Amygdala (tissue), 56 donors: ENCODE measurements at regions not wholly inside any gene's neighbourhood (a gene's known extent, or its start where the extent isn't known, plus 50 kb on each side); places are given as distances from the start of the nearest gene placed in this dataset.

Experiments
- DNase-seq, 56 donors: peaks; one replicate each; lab custom pipeline; 2025; lab: John Stamatoyannopoulos, UW

DNA sequence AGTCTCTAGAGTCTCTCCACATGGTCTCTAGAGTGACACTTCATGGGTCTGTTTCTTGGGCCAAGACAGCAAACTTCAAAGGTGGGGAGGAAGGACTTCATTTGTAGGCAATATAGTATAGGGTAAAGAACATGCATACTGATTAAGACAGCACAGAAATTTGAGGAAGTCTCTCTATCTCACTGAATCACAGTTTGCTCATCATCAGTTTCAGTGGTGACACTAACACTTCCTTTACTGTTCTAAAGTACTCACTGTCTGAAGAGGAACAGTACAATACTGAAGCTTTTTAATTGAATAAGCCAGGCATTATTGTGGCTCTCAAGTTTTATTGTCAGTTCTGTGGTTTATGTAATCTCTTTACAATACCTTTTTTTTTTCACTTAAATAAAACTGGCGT lies 656.4 kb upstream of the CDH8 start:
- DNase-seq, result no peak

DNA sequence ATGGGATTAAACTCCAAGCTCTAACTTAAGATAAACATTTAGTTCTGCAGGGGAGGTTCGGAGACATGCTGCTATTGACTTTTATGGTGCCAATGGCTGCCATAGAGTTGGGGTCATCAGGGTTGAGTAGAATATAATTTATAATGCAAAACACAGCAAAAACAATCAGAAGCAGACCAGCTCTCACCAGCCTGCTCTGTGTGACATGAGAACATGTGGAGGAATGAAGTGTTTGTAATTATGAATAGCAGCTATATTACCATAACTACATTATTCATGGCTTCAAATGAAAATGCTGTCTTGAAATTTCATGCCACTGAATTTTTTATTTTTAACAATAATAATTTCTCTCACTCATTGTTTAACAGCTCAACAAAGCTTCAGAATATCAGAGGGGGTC lies 645.6 kb upstream of the CDH8 start:
- DNase-seq, result no peak

DNA sequence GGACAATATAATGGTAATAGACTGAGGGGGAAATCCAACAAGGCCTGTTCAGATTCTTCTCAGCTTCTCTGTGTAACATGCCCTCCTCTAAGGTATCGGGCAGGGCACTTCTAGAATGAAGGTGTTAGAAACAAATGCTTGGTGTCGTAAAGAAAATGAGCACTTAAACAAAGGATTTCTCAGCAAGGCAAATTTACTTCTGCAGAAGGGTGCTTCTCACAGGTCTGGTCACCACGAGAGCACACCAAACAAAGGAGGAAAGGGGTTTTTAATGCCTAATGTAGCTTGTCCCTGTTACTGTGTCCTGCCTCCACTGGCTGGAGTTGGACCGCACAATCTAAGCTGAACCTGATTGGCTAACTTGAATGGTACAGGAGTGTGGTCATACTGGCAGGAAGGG lies 642.6 kb upstream of the CDH8 start:
- DNase-seq, result no peak

DNA sequence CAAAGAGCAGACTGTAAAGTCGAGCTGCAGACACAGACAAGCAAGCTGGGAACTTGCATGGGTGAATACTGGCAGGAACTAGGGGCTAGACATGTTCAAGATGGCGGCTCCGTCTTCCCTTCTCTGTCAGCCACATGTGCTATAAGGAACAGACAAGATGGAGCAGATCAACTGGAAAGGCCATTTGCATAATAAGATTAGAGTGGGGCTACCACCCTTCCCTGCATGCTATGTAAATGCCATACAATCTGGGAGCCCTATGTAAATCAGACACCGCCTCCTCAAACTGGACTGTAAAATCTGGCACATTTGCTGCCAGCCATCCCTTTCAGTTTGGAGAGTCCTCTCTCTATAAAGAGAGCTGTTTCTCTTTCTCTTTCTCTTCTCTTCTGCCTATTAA lies 640.1 kb upstream of the CDH8 start:
- DNase-seq, result no peak

DNA sequence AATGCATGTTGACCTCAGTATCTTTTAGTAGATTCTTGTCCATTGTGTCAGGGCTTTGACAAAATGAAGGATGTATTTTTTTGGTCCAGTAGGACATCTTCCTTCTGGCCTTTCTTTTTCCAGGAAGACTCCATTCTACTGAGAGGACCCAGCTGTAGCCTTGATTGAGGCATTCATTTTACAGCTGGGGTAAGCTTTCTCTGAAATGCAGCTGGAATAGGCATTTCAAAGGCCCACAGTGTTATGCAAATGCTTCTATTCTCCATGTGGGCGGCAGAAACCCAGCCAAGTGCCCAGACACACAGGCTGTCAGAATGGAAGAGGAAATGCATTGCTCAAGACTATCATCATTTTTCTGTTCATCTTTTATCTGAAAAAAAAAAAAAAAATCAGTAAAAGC lies 629.0 kb upstream of the CDH8 start:
- peak in 29 of 56 donors; percentile 1 to 72 (median 19) for DNase-seq

DNA sequence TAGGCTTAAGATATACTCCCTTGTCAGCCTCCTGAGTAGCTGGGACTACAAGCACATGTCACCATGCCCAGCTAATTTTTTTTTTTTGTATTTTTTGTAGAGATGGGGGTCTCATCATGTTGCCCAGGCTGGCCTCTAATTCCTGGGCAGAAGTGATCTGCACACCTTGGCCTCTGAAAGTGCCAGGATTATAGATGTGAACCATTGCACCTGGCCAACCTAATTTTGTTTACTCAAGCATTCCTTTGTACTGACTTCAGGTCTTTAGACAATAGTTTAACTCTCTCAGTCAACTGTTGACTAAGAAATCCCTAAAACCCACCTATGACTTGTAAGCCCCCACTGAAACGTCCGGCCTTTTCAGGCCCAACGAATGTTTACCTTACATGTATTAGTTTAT lies 628.3 kb upstream of the CDH8 start:
- DNase-seq, result no peak

DNA sequence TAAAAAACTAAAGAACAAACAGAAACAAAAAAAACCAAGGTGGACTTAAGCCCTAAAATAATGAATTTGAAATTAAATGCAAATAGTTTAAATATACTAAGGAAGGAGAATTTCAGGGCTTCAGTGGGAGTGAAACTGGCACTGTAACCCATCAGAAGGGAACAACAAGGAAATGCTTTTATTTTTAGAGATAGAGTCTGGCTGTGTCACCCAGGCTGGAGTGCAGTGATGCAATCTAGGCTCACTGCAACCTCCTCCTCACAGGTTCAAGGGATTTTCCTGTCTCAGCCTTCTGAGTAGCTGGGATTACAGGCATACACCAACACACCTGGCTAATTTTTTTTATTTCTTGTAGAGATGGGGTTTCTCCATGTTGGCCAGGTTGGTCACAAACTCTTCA lies 625.2 kb upstream of the CDH8 start:
- DNase-seq, result no peak

DNA sequence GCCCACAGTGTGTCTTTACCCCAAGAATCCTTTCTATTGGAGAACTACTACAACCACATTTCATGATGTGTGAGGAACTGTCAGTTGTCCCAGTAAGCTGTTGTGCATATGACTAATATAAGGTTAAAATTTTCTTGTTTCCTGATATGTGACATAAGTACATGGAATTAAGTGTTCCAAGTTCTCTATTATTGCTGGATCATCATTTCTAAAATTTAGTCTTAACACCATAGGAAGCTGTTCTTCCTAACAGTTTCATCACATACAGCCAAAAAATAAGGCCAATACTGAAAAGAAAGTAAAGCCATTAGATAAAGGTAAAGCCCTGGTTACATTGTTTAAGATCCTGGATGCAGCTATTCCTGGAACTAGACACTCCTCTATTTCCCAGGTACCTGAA lies 620.9 kb upstream of the CDH8 start:
- no peak for DNase-seq

DNA sequence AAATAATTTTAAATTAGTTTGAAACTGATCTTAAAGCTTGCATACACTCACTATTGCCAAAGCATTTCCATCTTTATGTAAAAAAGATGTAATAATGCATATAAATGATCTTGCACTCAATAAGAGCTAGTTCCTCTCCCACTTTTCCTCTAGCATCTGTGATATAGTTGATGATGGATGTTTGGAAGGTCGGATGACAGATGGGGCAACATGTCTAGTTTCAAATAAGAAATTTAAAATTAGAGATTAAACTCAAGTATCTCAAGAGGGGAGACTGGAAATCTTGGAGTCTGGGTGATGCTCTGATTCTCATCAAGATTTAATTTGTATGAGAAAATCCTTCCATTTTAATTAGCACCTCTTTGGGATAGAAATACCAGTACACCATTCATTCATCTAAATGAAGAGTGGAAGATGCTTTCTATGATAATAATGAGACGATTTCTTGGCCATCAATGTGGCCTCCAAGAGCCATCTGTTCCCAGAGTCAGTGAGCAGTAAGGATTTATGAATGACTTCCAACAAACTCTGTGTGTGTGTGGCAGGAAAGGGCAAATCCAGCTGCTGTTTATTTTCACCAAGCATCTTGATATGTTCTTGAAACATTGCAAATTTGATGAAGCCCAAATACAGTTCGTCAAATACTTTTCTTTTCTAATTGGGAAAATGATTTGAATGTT lies 616.3 kb upstream of the CDH8 start:
- DNase-seq, result no peak

DNA sequence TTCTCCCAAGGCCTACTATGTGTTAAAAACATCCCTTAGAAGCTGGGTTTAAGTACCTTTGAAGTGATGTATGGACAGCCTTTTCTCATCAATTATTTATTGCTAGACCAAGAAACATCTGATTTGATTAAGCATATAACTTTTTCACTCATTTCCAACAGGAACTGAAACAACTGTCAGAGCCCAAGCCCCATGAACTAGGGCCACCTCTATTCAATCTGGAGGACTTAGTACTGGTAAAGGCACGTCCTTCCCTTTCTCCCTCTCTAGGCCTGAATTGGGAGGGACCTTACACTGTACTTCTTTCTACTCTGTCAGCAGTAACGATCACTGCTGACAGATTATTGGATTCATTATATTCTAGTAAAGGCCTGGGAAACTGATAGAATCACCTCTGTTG lies 612.0 kb upstream of the CDH8 start:
- no peak for DNase-seq

DNA sequence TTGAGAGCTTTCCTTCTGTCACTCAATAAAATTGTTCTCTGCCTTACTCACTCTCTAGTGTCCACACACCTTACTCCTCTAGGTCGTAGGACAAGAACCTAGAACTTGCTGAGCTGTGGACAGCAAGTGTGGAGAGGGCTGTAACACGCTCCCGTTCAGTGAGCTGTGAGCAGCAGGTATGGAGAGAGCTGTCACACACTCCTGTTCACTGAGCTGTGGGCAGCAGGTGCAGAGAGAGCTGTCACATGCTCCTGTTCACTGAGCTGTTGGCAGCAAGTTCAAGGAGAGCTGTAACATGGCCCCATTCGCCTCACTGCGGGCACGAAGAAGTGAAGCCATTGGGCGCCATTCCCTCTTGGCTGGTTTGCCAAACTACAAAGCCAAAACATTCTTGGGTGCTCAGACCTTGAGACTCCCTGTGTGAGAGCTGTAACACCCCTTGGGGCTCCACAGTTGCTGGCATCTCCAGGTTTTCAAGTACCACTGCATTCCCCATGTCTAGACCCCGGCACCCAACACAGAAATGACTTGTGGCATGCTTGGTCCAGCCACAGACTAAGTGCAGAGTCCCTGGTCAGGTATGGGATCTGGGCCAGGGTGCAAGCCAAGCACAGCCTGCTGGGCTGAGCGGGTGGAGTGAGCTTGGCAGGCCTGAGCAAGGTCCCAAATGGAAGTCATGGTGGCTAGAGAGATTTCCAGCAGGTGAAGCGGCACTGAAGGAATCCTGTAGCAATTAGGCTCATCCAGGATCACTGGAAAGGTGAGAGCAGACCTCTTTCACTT lies 608.0 kb upstream of the CDH8 start:
- DNase-seq, result no peak

DNA sequence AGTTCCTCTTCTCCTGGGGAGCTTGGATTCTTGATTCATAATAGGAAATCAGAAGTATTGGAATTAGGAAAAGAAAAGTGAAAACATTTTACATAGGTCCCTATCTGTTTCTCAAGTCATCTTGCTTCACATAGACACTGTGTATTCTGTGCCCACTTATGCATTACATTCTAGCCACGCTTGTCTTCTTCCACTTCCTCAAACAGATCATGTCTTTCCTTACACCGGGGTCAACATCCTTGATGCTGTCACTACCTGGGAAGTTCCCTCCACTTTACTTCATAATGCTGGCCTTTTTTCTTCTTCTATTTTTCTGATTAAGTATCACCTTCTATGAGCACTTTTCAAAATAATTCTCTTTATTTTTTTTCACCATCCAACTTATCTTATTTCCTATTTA lies 606.4 kb upstream of the CDH8 start:
- DNase-seq, result no peak

DNA sequence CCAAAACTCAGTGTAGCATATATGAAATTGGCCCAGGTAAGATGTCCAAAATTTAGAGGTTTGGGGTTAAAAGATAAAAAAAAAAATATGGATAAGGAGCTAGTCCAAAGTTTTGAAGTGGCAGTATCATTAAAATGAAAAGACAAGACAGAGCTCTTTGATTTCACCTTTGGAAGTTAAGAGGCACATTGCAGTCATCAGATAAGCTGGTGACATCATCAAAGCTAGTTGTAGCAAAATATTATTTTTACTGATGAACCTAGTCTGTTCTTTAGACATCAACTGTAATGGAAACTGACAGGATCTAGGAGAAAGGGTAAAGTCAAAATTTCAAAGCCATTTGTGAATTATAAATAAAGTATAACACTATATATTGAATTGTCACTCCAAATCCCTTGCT lies 603.7 kb upstream of the CDH8 start:
- DNase-seq, result no peak

DNA sequence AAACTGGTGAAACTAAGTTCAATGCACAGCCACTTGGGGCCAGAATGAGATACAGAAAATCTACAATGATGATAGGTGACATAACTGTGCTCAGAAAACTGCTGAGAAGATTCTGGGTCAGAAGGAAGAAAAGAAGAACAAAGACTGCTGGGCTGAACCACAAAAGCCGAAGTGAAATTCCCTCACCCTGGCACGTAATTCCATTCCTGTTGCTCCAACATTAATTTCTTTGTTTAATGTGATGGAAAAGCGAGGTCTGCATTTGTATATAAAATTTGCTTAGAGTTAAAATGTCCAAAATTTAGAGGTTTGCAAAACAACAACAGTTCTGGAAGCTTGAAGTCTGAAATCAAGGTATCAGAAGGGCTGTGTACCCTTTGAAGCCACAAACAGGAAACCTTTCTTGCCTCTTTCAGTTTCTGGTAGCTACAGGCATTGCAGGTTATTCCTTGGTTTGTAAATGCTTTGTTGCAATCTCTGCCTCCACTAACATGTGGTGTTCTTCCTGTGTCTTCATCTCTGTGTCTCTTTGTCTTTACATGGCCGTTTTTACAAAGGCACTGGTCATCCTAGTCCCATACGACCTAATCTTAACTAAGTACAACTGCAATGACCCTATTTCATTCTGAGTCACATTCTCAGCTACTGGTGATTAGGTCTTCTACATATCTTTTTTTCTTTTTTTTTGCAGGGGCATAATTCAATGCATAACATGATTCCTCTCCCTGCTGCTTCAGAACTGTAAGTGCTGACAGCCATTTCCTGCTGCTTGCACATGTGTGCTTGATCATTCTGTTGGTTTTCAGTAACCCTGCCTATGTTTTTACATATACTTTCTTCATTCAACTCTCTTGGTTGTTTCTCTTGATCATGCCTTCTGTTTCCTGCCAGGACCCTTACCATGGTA lies 603.0 kb upstream of the CDH8 start:
- DNase-seq, result no peak

DNA sequence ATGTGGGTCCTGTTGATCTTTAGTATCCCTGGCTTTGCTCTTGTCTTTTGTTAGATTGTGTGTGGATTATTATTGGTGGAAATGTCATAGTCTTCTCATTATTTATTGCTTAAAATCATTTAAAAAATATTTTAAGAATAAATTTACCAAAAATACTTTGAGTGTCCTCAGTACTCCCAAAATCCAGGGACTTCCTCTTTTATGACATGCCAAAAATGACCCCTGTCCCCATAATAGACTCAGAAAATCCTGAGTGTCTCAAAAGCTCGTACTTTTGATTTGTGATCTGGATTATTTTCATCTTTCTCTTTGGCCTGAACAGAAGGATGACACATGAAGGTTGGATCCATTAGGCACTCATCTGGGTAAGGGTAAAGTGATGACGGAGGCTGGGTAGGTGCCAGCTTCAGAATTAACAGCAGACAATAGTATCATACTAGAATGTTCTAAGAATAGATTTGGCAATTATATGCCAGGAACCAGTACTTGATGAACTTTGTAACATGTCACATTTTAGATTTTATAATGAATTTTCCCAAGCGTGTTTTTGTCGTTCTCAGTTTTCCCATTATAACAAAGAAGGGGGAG lies 602.2 kb upstream of the CDH8 start:
- DNase-seq, result no peak

DNA sequence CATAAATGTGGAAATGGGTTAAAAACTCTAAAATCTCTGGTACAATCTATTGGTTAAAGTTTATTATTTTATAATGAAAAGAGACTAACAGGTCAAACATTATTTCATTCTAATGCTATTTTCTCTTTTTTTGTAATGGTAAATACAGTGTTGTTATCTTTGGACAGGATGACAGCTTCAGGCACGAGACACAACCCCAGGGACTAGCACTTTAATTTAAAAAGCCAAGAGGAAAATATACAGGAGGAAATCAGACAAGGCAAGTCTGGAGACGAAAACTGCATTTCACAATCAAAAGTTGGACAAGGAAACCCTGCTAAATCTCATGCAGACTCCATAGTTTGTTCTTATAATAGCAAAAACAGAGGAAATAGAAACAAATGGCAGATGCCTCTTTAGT lies 589.1 kb upstream of the CDH8 start:
- DNase-seq, result no peak

DNA sequence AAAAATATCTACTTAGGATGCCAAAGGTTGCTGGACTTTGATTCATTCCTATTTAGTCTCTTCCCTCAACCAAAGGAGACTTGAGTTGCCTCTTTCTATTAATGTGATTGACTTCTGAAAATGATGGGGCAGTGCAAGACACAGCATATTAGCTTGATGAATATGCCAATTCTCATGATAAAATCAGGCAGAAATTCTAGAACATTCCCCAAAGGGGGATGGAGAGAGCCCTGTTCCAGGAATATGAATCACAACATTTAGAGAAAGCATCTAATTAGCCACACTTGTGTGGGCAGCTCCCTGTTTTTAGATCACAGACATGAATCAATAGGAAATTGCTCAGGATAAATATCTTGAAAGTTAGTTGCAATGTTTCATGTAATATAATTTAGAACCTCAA lies 584.0 kb upstream of the CDH8 start:
- DNase-seq, result peak in 1 of 56 donors; percentile 11

DNA sequence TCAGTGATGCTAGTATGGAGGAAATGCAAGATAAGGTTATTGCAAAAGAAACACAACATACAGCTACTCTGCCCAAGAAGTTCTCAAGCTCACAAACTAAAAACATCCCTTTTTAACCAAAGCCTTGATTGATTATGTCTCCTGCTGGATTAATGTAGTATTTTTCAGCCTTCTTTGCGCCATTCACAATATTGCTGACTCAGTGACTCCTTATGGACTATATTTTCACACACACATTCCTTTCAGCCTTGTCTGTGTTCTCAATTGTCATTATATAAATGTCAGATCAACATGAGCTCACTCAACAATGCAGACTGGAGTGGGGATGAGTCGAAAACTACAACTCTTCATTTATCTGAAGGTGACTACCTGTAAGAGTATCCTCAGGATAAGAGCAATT lies 579.3 kb upstream of the CDH8 start:
- DNase-seq, result no peak

DNA sequence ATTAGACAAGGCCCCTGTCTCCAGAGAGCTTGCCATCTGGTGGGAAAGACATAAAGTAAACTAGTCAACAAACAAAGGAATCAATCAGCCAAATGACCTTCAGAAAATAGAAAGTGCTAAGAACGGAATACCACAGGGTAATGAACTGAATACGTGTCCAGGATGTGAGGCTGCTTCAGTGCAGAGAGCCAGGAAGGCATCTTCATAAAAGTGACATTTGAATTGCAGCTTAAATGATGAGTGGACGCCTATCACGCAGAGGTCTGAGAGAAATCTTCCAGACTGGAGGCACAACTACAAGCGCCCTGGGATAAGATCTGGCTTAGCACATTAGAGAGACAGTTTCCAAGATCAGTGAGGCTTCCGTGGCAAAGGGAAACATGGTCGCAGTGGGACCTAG lies 574.1 kb upstream of the CDH8 start:
- DNase-seq, result no peak

DNA sequence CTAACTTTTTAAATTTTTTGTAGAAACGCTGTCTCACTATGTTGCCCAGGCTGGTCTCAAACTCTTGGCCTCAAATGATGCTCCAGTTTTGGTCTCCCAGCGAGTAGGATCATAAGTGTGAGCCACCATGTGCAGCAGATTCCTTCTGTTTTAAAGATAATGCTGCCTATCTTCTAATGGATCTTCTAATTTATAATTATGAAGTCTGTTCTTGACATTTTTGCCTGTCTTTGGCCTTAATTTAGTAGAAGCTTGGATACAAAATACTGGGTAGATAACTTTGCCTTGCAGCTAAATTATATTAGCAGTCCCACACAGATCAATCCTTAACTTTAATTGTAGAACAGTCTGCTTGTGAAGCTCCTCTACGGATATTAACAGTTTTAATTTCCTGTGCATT lies 566.6 kb upstream of the CDH8 start:
- DNase-seq, result no peak

DNA sequence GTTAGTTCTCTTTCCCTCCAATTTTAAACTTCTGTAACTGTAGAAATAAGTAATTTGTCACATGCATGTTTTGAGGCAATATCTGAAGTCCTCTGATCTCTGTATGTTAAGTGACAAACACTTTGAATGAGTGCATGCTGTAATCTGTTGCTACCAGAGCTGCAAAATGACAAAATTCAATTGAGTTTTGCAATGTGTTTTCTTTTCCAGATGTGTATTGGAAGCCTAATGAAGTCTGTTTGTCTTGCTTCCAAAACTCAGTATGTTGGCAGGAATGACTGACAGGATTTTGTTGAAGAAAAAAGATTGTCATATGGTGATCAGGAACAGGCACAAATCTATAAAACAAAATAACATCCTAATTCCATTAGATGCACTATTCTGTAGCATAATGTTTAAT lies 561.6 kb upstream of the CDH8 start:
- no peak for DNase-seq
